K562 (cell line): ENCODE measurements at regions not wholly inside any gene's neighbourhood (a gene's known extent, or its start where the extent isn't known, plus 50 kb on each side); places are given as distances from the start of the nearest gene placed in this dataset.
A peak's percentile ranks its signal among the peaks of the same experiment; 100 is the strongest.

Experiments used
- ATAC-seq: fragments of 200-7000 bp; cut with Tn5 transposase; 3 replicates; pipeline ENCODE4 v1.9.1; 2020; ENCODE audit warnings: moderate library complexity
- BruUV-seq: library from RNA; stranded (reverse); fragments of 400-500 nt; replicated peaks from 2 replicates; lab custom pipeline; 2021; lab: Mats Ljungman, UMichigan
- CTCF ChIA-PET: fragments of 300-600 bp; formaldehyde crosslinking; extraction: SDS; loops from one replicate; lab custom pipeline; 2021; ENCODE audit warnings: low intra/inter-chr PET ratio; lab: Yijun Ruan, JAX
- POLR2A ChIA-PET: fragments of 300-600, 350-650 bp; sonication (Branson Sonifier 250); formaldehyde crosslinking; extraction: SDS; loops from one replicate; lab custom pipeline; 2021; ENCODE audit warnings: antibody characterized with exemption, inconsistent platforms; lab: Yijun Ruan, JAX
- DNase-seq, 4 experiments: peaks; one replicate each; pipeline versions ENCODE4 v3.0.0 to v3.0.0-alpha.2; 2011 to 2018; ENCODE audit warnings: low spot score in 3 of 4, mixed read lengths in 3 of 4; ENCODE audit errors: extremely low read depth in 1 of 4
- FAIRE-seq: peaks from 2 replicates; lab custom pipeline; 2011; peaks lifted over from hg19 to GRCh38; lab: Jason Lieb, UNC
- H2AFZ ChIP-seq: 2 replicates; pipeline ENCODE4 v1.6.0; 2011; ENCODE audit warnings: low read depth, low read length, control low read depth, inconsistent platforms
- H3K27ac ChIP-seq: fragments of 200-600 bp; 3 replicates; pipeline ENCODE4 v1.8.0; 2011; ENCODE audit warnings: low read depth, mild to moderate bottlenecking, control low read depth, inconsistent platforms, low read length, moderate library complexity, mixed read lengths; ENCODE audit errors: extremely low read depth
- H3K27me3 ChIP-seq, 2 experiments: fragments of 300-600 bp in 1 of 2; 2 replicates in 1 of 2; 3 replicates in 1 of 2; pipeline versions ENCODE4 v1.6.0 to v1.8.0; 2011; ENCODE audit warnings: inconsistent platforms in 2 of 2, low read length in 2 of 2, mild to moderate bottlenecking in 1 of 2, mixed read lengths in 1 of 2, moderate library complexity in 1 of 2; ENCODE audit not compliant: control insufficient read depth in 2 of 2, insufficient read depth in 2 of 2
- H3K36me3 ChIP-seq: fragments of 300-600 bp; 3 replicates; pipeline ENCODE4 v1.8.0; 2011; ENCODE audit warnings: mild to moderate bottlenecking, low read length, inconsistent platforms; ENCODE audit not compliant: control insufficient read depth, insufficient read depth
- H3K4me1 ChIP-seq, 2 experiments: fragments of 200-600 bp in 1 of 2; replicated peaks in 1 of 2; 2 replicates in 1 of 2; 3 replicates in 1 of 2; pipeline versions ENCODE4 v1.5.1 to v1.8.0; 2011; ENCODE audit warnings: inconsistent platforms in 2 of 2, low read length in 2 of 2, mild to moderate bottlenecking in 1 of 2, mixed read lengths in 1 of 2, moderate library complexity in 1 of 2; ENCODE audit not compliant: control insufficient read depth in 2 of 2, insufficient read depth in 2 of 2
- H3K4me2 ChIP-seq: 2 replicates; pipeline ENCODE4 v1.6.1; 2011; ENCODE audit warnings: low read length, control low read depth, inconsistent platforms, mixed read lengths; ENCODE audit not compliant: insufficient read depth
- H3K4me3 ChIP-seq: fragments of 200-600 bp; sonication (generic), shearing (Covaris generic); 2 replicates; pipeline ENCODE4 v1.5.1; 2016; ENCODE audit warnings: control low read depth, inconsistent platforms
- H3K79me2 ChIP-seq: fragments of 200-600 bp; 3 replicates; pipeline ENCODE4 v1.8.0; 2011; ENCODE audit warnings: low read length, inconsistent platforms; ENCODE audit not compliant: control insufficient read depth, insufficient read depth
- H3K9ac ChIP-seq, 2 experiments: 2 replicates each; pipeline versions ENCODE4 v1.6.0 to v1.6.1; 2011; ENCODE audit warnings: low read depth in 2 of 2, low read length in 2 of 2, control low read depth in 1 of 2, inconsistent platforms in 1 of 2, mild to moderate bottlenecking in 1 of 2, mixed read lengths in 1 of 2; ENCODE audit not compliant: insufficient read depth in 1 of 2
- H3K9me1 ChIP-seq: one replicate; pipeline ENCODE4 v1.6.0; 2011; ENCODE audit warnings: inconsistent platforms, mild to moderate bottlenecking, low read length, moderate library complexity; ENCODE audit not compliant: control insufficient read depth, insufficient read depth
- H3K9me3 ChIP-seq: replicated peaks from 2 replicates; pipeline ENCODE4 v1.5.1; 2011; ENCODE audit warnings: low read depth, low read length, inconsistent platforms; ENCODE audit not compliant: control insufficient read depth, insufficient read depth
- H4K20me1 ChIP-seq: replicated peaks from 2 replicates; pipeline ENCODE4 v1.6.1; 2011; ENCODE audit warnings: low read length, inconsistent platforms, mixed read lengths; ENCODE audit not compliant: control insufficient read depth, insufficient read depth
- ATF1 ChIP-seq, 2 experiments: fragments of 450-650 bp in 1 of 2; IDR thresholded peaks; 2 replicates each; pipeline ENCODE4 v1.6.1; 2016; ENCODE audit warnings: missing compliant biosample characterization in 1 of 2, missing genetic modification characterization in 1 of 2
- BRD9 ChIP-seq: fragments of 450-650 bp; IDR thresholded peaks from 2 replicates; pipeline ENCODE4 v1.6.1; 2018; ENCODE audit warnings: low read depth; ENCODE audit not compliant: partially characterized antibody
- CREB1 ChIP-seq, 2 experiments: sonication (generic) in 1 of 2; formaldehyde crosslinking in 1 of 2; IDR thresholded peaks; 2 replicates each; pipeline versions ENCODE4 v1.6.1 to v1.8.0; 2012 to 2022; ENCODE audit warnings: inconsistent platforms in 1 of 2, mild to moderate bottlenecking in 1 of 2, missing genetic modification reagents in 1 of 2, moderate library complexity in 1 of 2
- ESRRB ChIP-seq: fragments of 250-450 bp; sonication (Bioruptor Pico); IDR thresholded peaks from 2 replicates; pipeline ENCODE4 v1.5.0; 2020; ENCODE audit warnings: mild to moderate bottlenecking, moderate library complexity, borderline replicate concordance
- KDM2B ChIP-seq: fragments of 250-450 bp; sonication (Bioruptor Pico); IDR thresholded peaks from 2 replicates; pipeline ENCODE4 v1.8.0; 2021; ENCODE audit warnings: mild to moderate bottlenecking, moderate library complexity
- ZNF23 ChIP-seq: fragments of 250-450 bp; sonication (Bioruptor Pico); IDR thresholded peaks from 2 replicates; pipeline ENCODE4 v1.4.0; 2020; ENCODE audit warnings: mild to moderate bottlenecking
- WGBS: fragments of 100-300 bp; shearing (Covaris generic); methylation state at CpG from one replicate; pipeline ENCODE4 v1.1.6; 2016; ENCODE audit warnings: low coverage, mixed read lengths; ENCODE audit not compliant: insufficient coverage; ENCODE audit errors: missing lambda C conversion rate; 5-methylcytosine and 5-hydroxymethylcytosine counted together
- in situ Hi-C: fragments of 300-500 bp; cut with MboI; formaldehyde crosslinking; loops from 4 replicates; pipeline ENCODE4 v1.15.0; 2018; ENCODE audit warnings: inconsistent platforms, mixed read lengths
- intact Hi-C: fragments of 100-400 bp; cut with micrococcal nuclease; formaldehyde crosslinking; loops from 2 replicates; pipeline ENCODE4 v1.14.2; 2022
- TF ChIP-seq, protein P1 (sequence below): fragments of 250-450 bp; sonication (Bioruptor Pico); IDR thresholded peaks from 2 replicates; pipeline ENCODE4 v1.8.0; 2022; ENCODE audit warnings: moderate library complexity, mild to moderate bottlenecking, inconsistent platforms
- TF ChIP-seq, protein P2 (sequence below), 2 experiments: fragments of 450-650 bp in 1 of 2; sonication (generic) in 1 of 2; formaldehyde crosslinking in 1 of 2; IDR thresholded peaks in 1 of 2; conservative IDR thresholded peaks in 1 of 2; 2 replicates each; pipeline versions ENCODE4 v1.6.1 to v1.8.1; 2016 to 2023; ENCODE audit warnings: mild to moderate bottlenecking in 2 of 2, moderate library complexity in 2 of 2, inconsistent platforms in 1 of 2, missing genetic modification reagents in 1 of 2

DNA sequence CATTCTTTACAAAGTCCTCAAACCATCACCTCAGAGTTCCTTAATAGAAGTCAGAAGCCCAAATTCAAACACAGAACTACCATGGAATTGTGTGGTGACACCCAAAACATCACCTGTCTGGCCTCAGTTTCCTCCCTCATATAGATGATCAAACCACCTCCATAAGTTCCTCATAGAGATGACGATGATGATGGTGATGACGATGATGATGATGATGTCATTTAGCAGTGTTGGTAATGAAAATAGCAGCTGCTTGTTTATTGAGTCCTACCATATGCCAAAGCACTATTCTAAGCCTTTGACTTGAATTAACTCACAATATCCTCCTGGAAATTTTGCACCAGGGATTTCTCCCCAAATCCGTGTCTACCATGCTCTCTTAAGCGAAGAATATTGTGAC lies 139.9 kb downstream of the PROX1 start:
- H3K9me1 ChIP-seq: no peaks in the 10 kb centered on the region
- DNase-seq (no peak), FAIRE-seq (no peak), ATAC-seq (no peak)
- in situ Hi-C loops (no loop called here), intact Hi-C loops (no loop called here)
- H3K27me3 ChIP-seq: peaks cover 2 to 6% of the 10 kb centered on the region in 2 experiments; a peak in 2 of 5 replicates
- no peaks in the 10 kb centered on the region; a peak in 1 of 5 replicates for H3K4me1 ChIP-seq
- ChIA-PET POLR2A (no interaction called here), CTCF (no interaction called here)
- WGBS: 2% methylated on average over 4 of the region's 4 CpGs
- H4K20me1 ChIP-seq: no peaks in the 10 kb centered on the region
- H3K27ac ChIP-seq: no peak overlapping the region
- H3K79me2 ChIP-seq: no peaks in the 10 kb centered on the region
- H2AFZ ChIP-seq: no peak overlapping the region
- H3K36me3 ChIP-seq: no peaks in the 10 kb centered on the region
- TF ChIP-seq BRD9: no peak
- TF ChIP-seq CREB1 (IDR thresholded peaks at IDR 0.05): peak; percentile 19; the same call in 1 of the 2 replicates
- no peak for TF ChIP-seq CREB1 (CRISPR knock-in tag; IDR thresholded peaks at IDR 0.05)
- TF ChIP-seq ESRRB (CRISPR knock-in tag): no peak
- no peak for TF ChIP-seq KDM2B (CRISPR knock-in tag)
- TF ChIP-seq, protein P1, sequence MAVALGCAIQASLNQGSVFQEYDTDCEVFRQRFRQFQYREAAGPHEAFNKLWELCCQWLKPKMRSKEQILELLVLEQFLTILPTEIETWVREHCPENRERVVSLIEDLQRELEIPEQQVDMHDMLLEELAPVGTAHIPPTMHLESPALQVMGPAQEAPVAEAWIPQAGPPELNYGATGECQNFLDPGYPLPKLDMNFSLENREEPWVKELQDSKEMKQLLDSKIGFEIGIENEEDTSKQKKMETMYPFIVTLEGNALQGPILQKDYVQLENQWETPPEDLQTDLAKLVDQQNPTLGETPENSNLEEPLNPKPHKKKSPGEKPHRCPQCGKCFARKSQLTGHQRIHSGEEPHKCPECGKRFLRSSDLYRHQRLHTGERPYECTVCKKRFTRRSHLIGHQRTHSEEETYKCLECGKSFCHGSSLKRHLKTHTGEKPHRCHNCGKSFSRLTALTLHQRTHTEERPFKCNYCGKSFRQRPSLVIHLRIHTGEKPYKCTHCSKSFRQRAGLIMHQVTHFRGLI (CRISPR knock-in tag): no peak
- TF ChIP-seq ATF1 (CRISPR knock-in tag; IDR thresholded peaks at IDR 0.05): no peak
- TF ChIP-seq ATF1 (tag; IDR thresholded peaks at IDR 0.05): 0 out of 2 replicates have a peak, but pooled peaks have one; percentile 32
- no peak for TF ChIP-seq ZNF23 (CRISPR knock-in tag)
- TF ChIP-seq, protein P2, sequence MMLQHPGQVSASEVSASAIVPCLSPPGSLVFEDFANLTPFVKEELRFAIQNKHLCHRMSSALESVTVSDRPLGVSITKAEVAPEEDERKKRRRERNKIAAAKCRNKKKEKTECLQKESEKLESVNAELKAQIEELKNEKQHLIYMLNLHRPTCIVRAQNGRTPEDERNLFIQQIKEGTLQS (IDR thresholded peaks at IDR 0.05): peak; percentile 35; the same call in 1 of the 2 replicates
- TF ChIP-seq, protein P2 (CRISPR knock-in tag; conservative IDR thresholded peaks at IDR 0.05): no peak
- BruUV-seq: no TSS peak
- H3K4me3 ChIP-seq: no peak overlapping the region
- no peaks in the 10 kb centered on the region for H3K9me3 ChIP-seq
- no peak overlapping the region for H3K9ac ChIP-seq
- no peak overlapping the region for H3K4me2 ChIP-seq
